ENCODE measurements at regions not wholly inside any gene's neighbourhood (a gene's known extent, or its start where the extent isn't known, plus 50 kb on each side); places are given as distances from the start of the nearest gene placed in this dataset.

- no peak overlapping the region for H3K27ac Mint-ChIP-seq (ENCODE audit: low read depth, unreplicated experiment)
- no peak for TF ChIP-seq CTCF (IDR thresholded peaks at IDR 0.05; ENCODE audit: unreplicated experiment)
- CTCF ChIA-PET, result interaction anchor here (0.6 to 1.4 kb wide), 4 partner anchors 11 to 558 kb away, joined by 3 read pairs; no protein-coding TSS in a partner anchor
- no peaks in the 10 kb centered on the region for H3K4me1 Mint-ChIP-seq (ENCODE audit: insufficient read depth, unreplicated experiment)
- no peak overlapping the region for H3K4me3 Mint-ChIP-seq (ENCODE audit: unreplicated experiment)
- DNase-seq (ENCODE audit: unreplicated experiment), result no peak
- H3K27me3 Mint-ChIP-seq (ENCODE audit: insufficient read depth, unreplicated experiment), result peaks cover 60% of the 10 kb centered on the region
- POLR2A ChIA-PET, result interaction anchor here (1.8 kb wide), 1 partner anchor 10 kb away, joined by 4 read pairs; no protein-coding TSS in a partner anchor
- no peaks in the 10 kb centered on the region for H3K9me3 Mint-ChIP-seq (ENCODE audit: unreplicated experiment)
- intact Hi-C loops (cut with micrococcal nuclease), result no loop called here
- no TSS peak for BruUV-seq (replicated peaks)
- no peaks in the 10 kb centered on the region for H3K36me3 Mint-ChIP-seq (ENCODE audit: insufficient read depth, unreplicated experiment)
Observed at GRCh38 chr6:71527886-71528285, 239.3 kb downstream of the OGFRL1 start.

- H3K36me3 Mint-ChIP-seq (ENCODE audit: insufficient read depth, unreplicated experiment), result no peaks in the 10 kb centered on the region
- no peaks in the 10 kb centered on the region for H3K9me3 Mint-ChIP-seq (ENCODE audit: unreplicated experiment)
- H3K4me1 Mint-ChIP-seq (ENCODE audit: insufficient read depth, unreplicated experiment), result no peaks in the 10 kb centered on the region
- no peak for DNase-seq (ENCODE audit: unreplicated experiment)
- H3K27ac Mint-ChIP-seq (ENCODE audit: low read depth, unreplicated experiment), result no peak overlapping the region
- ChIA-PET POLR2A (interaction anchor here (0.7 kb wide), 1 partner anchor 1701 kb away, joined by 3 read pairs; no protein-coding TSS in a partner anchor), CTCF (interaction anchor here (0.5 to 1.3 kb wide), 4 partner anchors 9 to 889 kb away, joined by 3 to 4 read pairs (median 4); no protein-coding TSS in a partner anchor)
- peaks cover 48% of the 10 kb centered on the region for H3K27me3 Mint-ChIP-seq (ENCODE audit: insufficient read depth, unreplicated experiment)
- no peak overlapping the region for H3K4me3 Mint-ChIP-seq (ENCODE audit: unreplicated experiment)
- TF ChIP-seq CTCF (IDR thresholded peaks at IDR 0.05; ENCODE audit: unreplicated experiment), result no peak
- intact Hi-C loops (cut with micrococcal nuclease), result no loop called here
- BruUV-seq (replicated peaks), result no TSS peak
Observed at GRCh38 chr6:71529026-71529425, 240.4 kb downstream of the OGFRL1 start.

GRCh38 chr6:71529769-71530168 lies 241.2 kb downstream of the OGFRL1 start:
- no peaks in the 10 kb centered on the region for H3K36me3 Mint-ChIP-seq (ENCODE audit: insufficient read depth, unreplicated experiment)
- no peak for DNase-seq (ENCODE audit: unreplicated experiment)
- no peaks in the 10 kb centered on the region for H3K4me1 Mint-ChIP-seq (ENCODE audit: insufficient read depth, unreplicated experiment)
- intact Hi-C loops (cut with micrococcal nuclease), result loop anchor here (10.0 kb wide), 1 partner anchor 1655 kb away; no protein-coding TSS in a partner anchor
- no peaks in the 10 kb centered on the region for H3K9me3 Mint-ChIP-seq (ENCODE audit: unreplicated experiment)
- H3K4me3 Mint-ChIP-seq (ENCODE audit: unreplicated experiment), result no peak overlapping the region
- no TSS peak for BruUV-seq (replicated peaks)
- H3K27me3 Mint-ChIP-seq (ENCODE audit: insufficient read depth, unreplicated experiment), result peaks cover 47% of the 10 kb centered on the region
- H3K27ac Mint-ChIP-seq (ENCODE audit: low read depth, unreplicated experiment), result no peak overlapping the region
- ChIA-PET CTCF (interaction anchor here (0.5 to 1.5 kb wide), 4 partner anchors 10 to 157 kb away, joined by 3 to 4 read pairs (median 4); no protein-coding TSS in a partner anchor), POLR2A (no interaction called here)
- TF ChIP-seq CTCF (IDR thresholded peaks at IDR 0.05; ENCODE audit: unreplicated experiment), result no peak

- intact Hi-C loops (cut with micrococcal nuclease), result loop anchor here (10.0 kb wide), 1 partner anchor 1654 kb away; no protein-coding TSS in a partner anchor
- no peaks in the 10 kb centered on the region for H3K4me1 Mint-ChIP-seq (ENCODE audit: insufficient read depth, unreplicated experiment)
- ChIA-PET CTCF (interaction anchor here (0.6 to 1.6 kb wide), 8 partner anchors 9 to 555 kb away, joined by 3 to 8 read pairs (median 3); no protein-coding TSS in a partner anchor), POLR2A (no interaction called here)
- no TSS peak for BruUV-seq (replicated peaks)
- peaks cover 49% of the 10 kb centered on the region for H3K27me3 Mint-ChIP-seq (ENCODE audit: insufficient read depth, unreplicated experiment)
- no peak for DNase-seq (ENCODE audit: unreplicated experiment)
- no peaks in the 10 kb centered on the region for H3K9me3 Mint-ChIP-seq (ENCODE audit: unreplicated experiment)
- no peak for TF ChIP-seq CTCF (IDR thresholded peaks at IDR 0.05; ENCODE audit: unreplicated experiment)
- no peak overlapping the region for H3K27ac Mint-ChIP-seq (ENCODE audit: low read depth, unreplicated experiment)
- no peaks in the 10 kb centered on the region for H3K36me3 Mint-ChIP-seq (ENCODE audit: insufficient read depth, unreplicated experiment)
- H3K4me3 Mint-ChIP-seq (ENCODE audit: unreplicated experiment), result no peak overlapping the region
Observed at GRCh38 chr6:71531006-71531405, 242.4 kb downstream of the OGFRL1 start.
